Limb (tissue), 2 donors: ENCODE measurements at regions not wholly inside any gene's neighbourhood (a gene's known extent, or its start where the extent isn't known, plus 50 kb on each side); places are given as distances from the start of the nearest gene placed in this dataset.
"Not testable (repeated sequence)": the region's sequence is repeated elsewhere in the genome, so short reads cannot be mapped to it uniquely, and the experiment has no call there.

Experiments used
- DNase-seq, 2 donors: peaks; one replicate each; pipeline ENCODE4 v3.0.0-alpha.2; 2016; ENCODE audit errors: extremely low spot score in 2 of 2

DNA sequence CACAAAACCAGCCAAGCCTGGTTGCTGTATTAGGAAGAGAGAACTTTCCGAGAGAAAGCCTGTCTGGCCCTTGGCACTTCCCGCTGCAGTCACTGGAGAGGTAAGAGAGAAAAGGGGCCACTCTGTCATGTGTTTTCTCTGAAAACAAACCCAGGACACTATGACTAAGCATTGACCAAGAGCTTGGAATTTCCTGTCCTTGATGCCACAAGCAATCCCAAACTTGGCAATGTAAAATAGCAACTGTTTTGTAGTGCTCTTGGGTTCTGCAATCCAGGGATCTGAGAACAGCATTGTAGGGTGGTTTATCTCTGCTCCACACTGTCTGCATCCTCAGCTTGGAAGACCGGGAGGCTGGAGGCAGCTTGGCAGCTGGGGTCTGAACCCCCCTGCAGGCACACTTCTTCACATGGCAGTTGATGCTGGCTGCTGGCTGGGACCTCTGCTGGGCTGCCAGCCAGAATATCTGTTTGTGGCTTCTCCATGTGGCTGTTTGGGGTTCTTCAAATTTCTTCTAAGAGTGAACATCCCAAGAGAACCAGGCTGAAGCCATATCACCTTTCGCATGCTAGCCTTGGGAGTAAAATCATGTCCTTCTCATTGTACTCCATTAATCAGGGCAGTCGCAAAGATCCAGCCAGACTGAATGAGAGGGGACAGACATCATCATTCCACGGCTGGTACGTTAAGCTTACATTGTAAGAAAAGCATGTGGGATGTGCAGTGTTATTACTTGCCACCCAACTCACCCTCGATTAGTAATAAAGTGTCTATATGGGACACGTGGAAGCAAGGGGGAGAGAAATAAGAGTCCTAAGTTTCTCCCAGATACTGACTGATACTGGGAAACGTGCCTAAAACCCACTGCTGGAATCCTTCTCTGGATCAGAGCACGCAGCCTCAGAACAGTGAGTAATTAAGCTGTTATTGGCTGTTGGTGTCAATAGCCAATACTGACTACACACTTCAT lies 537.4 kb upstream of the B3GAT1 start:
- DNase-seq: no peak

DNA sequence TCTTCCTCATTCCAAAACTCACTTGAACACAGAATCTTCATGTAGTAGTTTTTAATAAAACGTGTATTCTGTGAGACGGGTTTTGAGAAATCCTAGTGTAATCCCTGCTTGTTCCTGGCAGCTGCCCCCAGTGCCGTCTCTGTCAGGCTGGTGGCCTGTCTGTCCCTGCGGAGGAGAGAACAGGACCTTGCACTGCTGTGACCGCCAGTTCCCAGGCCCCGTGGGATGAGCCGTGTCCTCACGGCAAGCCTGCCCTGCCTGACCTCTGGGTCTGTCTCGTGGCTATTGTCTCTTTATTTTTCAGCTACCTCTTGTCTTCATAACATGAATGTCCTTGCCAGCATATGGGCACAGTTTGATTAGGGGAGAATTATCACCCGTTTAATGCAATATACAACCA lies 535.5 kb upstream of the B3GAT1 start:
- no peak for DNase-seq

DNA sequence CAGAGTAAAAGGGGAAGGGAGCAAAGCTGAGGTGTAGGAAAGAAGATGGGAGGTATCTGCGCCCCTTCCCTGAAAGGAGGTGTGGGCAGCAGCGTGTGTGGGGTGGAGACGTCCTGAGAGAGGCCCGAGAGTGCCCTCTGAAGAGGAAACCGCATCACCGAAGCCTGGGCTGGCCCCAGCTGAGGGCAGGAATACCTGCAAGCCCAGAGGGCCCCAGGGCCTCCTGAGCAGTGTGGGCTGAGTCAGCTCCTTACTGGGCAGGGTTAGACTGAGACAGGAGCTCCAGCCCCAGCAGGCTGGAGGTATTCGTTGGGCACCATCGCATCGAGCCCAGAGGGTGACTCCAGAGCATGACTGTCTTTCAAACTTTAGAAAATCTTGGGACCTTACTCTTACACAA lies 534.0 kb upstream of the B3GAT1 start:
- DNase-seq: no peak

DNA sequence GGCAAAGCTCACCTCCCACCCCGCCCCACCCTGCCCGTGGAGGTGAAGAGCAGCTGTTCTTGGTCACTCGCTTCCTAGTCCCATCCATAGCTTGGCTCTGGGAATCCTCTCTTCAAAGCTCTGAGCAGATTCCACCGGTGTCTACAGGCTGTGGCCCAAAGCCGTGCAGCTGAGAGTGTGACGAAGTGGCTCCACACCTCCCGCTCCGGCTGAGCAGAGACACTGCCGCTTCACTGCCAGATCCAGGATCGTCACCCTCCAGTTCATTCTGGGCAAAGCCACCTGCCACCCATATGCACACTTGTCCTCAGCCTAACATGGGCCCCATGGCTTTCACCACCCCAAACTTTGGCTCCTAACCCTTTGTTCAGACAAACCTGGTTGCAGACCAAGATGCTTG lies 532.9 kb upstream of the B3GAT1 start:
- no peak for DNase-seq

DNA sequence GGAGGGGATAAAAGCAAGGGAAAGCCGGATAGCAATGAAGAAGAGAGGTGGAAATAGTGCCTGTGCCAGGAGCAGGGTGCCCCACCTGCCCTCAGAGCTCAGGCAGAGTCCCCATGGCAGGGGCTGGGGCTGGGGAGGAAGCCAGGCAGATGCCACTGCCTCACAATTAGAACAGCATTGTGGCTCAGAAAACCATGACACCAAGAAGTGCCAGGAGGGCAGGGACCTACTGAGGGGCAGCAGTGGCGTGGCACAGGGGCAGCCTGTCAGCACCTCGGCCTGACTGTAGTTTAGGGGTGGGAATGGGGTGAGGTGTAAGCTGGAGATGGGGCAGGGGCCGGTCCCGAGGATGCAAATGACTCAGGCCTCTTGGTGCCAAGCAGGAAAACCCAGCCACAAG lies 532.1 kb upstream of the B3GAT1 start:
- no peak for DNase-seq

DNA sequence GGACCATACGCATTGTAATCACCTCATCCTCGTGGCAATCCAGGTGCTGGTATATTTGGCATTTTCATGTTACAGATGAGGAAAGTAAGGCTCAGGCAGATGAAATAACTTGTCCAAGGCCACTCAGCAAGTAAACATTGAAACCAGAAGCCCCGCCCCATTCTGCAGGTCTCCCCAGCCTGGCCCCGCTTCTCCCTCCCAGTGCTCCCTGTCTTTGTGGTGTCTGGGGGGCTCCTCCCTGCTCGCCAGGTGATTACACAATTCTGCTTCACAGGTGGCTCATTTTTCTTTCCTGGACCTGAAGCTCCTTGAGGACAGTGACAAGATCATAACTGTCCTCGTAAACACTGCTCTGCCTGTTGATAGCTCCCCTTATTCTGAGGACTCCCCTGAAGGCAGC lies 531.5 kb upstream of the B3GAT1 start:
- no peak for DNase-seq

DNA sequence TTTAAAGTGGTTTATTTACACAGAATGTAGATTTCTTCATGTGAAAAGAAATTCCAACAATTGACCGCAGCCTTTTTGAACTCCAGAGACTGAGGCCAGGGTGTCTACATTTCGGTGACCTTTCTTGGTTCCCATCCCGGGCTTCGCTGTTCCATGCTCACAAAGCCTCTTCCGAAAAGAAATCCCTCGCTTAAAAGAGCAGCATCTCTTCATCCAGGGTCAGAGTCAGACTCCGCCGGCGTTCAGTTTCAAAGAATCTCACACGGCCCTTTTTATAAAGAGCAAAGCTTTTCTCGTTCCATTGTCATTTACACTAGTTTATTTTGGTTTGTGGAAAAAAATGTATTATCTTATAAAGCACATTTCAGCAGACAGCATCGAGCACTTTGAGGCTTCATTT lies 530.6 kb upstream of the B3GAT1 start:
- no peak for DNase-seq

DNA sequence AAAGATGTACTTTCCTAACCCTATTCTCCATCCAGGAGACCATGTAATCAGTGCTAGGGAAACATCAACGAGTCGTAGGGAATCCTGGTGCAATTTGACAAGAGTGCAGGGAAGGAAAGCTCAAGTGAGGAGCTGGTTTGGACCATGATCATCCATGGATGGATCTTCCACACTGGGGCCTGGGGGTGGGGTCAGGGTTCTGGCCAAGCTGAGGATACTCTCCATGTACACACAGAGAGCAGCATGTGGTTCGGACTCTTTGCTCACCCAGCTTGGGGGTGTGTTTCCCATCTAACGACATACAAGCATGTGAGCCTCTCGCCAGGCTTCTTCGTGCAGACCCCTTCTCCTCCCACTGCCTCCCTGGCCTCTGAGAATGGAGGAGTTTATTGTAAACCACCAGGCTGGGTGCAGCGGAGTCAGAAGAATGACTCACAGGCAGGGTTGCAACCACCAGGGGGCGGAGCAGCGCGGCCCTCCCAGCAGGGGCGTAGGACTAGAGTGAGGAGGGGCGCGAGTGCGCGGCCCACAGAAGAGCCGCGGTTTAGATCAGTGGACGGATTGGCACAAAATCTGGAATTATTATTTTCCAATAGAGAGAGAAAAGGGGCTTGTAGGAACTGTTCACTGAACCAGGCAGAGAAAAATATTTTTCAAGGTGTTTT lies 530.0 kb upstream of the B3GAT1 start:
- DNase-seq: peak in 1 of 2 donors; percentile 62

DNA sequence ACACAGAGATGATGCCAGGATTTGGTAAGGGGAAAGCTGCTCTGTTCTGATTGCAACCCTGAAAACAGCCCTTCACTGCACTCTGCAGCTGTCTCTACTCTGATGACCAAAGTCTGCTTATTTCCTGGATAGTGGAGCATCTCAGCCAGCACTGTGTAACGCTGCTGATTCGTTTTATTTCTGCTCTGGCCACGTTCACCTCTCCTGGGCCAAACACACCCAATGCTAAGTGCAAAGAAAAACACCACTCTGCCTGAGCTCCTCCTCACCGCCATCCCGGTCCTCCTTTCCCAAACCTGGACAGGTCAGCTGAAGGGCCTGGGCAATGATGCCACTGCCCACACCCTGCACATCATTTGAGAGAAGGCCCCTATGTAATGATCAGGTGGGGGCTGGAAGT lies 529.3 kb upstream of the B3GAT1 start:
- no peak for DNase-seq

DNA sequence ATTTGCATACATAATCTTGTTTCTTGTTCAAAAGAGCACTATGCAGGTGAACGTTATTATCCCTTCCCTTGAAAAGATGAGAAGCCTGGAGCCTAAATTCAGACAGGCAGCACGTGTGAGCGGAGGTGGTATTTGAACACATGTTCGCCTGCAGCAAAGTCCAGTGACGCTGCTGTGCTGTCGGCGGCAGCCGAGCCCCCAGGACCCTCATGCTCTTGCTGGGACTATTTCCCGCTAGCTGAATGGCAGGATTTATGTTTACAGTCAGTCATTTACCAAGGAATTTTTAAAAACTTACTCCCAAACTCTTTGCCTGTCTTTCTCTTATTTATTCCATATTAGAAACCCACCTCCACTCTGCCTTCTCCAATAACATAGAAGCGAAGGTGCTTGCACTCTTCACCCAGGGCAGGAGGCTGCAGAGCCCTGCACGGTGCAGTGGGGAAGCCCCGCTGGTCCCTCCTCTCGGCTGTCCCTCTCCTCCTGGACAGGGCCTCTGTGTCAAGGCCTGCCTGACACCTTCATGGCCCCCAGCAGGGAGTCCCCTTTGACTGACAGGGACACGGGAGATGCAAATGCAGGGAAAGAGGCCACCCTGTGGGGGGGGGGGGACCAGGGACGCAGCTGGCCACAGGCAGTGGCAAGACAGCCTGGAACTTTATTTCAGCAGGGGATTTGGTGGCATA lies 528.5 kb upstream of the B3GAT1 start:
- no peak for DNase-seq

DNA sequence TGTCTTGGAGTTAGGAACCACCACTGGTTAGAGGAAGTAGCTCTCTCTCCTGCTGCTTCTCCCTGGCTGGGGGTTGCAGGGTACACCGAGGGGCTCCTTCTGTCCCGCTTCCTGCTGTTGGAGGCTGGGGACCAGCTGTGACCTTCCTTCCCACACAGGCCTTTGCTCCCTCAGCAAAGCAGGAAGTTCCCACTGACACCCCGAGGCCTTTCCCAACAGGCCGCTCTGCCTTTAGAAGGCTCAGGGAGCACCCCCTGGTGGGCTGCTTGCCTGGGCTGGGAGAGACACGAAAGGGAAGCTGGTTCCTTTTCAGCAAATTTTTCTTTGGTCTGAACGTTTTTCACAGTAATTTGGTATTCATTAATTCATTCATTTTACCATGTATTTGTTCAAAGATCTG lies 527.9 kb upstream of the B3GAT1 start:
- DNase-seq: no peak

DNA sequence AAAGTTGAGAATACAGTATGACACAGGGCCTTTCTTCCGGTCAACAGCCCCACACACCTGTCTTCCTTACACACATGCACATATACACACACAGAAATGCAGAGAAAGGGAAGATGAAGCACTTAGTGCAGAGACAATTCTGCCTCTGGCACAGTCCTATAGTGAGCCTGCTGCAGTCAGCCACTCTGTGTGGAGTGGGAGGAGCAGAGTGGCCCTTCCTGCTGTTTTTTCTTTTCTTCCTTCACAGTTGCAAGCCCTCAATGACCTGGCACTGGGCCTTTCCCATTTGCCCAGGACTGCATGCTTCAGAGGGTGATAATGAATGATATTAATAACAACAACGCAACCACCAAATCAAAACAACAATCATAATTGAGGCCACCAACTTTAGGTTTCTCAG lies 527.0 kb upstream of the B3GAT1 start:
- DNase-seq: no peak

DNA sequence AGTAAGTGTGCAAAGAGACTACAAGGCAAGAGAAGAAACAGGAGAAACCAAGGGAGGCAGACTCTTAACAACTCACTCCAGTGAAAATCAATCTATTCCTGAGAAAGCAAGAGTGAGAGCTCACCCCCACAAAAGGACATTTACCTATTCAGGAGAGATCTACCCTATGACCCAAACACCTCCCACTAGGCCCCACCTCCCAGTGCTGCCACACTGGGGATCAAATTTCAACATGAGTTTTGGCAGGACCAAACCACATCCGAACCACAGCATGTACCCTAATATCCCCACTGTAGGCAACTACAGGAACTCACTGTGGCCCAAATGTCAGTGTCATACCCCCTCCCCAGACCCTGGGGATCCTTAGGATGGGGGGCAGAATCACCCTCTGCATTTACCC lies 526.2 kb upstream of the B3GAT1 start:
- no peak for DNase-seq

DNA sequence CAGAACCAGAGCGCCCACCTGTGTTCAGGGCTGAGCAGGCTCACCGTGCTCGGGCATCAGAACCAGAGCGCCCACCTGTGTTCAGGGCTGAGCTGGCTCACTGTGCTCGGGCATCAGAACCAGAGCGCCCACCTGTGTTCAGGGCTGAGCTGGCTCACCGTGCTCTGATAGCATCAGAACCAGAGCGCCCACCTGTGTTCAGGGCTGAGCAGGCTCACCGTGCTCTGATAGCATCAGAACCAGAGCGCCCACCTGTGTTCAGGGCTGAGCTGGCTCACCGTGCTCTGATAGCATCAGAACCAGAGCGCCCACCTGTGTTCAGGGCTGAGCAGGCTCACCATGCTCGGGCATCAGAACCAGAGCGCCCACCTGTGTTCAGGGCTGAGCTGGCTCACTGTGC lies 525.2 kb upstream of the B3GAT1 start:
- DNase-seq: not testable (repeated sequence)

DNA sequence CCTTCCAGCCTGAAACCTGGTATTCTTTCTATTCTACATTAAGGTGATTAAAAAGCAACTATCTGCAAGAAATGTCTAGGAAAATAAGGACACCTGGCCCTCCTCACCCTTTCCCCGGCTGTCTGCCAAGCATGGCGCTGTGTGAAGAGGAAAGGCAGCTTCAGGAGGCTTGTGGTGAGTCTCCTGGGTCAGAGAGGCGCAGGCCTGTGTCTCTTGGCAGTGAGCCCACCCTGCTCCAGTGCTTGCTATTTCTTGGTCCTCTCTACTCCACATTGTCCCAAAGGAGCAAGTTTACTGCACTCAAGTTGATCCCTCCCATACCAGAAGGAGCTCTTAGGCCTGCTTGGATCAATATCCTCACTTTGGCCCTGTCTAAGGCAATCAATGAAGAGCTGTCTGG lies 520.7 kb upstream of the B3GAT1 start:
- no peak for DNase-seq

DNA sequence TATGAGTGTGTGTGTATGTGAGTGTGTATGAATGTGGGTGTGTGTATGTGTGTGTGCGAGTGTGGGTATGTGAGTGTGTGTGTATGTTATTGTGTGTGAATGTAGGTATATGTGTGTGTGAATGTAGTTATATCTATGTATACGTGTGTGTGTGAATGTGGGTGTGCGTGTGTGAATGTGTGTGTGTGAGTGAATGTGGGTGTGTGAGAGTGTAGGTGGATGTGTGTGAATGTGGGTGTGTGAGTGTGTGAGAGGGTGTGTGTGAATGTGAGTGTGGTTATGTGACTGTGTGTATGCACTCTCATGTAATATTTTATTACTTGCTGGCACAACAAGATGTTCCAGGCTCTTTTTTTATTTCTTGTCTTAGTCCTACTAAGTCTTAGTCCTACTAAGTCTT lies 513.4 kb upstream of the B3GAT1 start:
- no peak for DNase-seq

DNA sequence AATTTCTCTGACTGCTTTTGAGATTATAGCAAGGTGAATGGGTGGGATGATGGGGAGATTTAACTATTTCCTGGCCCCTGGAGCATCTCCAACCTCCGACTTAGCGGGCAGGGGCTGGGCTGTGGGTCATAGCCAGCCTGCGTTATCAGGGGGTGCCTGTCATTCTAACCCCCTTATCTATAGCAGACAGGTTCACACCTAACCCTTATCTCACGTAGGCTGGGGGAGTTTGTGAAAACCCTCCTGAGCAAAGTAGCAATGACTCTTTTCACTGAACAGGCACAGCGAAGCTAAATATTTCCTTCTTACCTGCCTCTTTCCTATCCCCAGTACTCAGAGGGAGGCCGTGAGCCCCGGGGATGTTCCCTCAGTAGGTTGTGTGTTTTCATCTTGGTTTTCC lies 511.4 kb upstream of the B3GAT1 start:
- DNase-seq: no peak

DNA sequence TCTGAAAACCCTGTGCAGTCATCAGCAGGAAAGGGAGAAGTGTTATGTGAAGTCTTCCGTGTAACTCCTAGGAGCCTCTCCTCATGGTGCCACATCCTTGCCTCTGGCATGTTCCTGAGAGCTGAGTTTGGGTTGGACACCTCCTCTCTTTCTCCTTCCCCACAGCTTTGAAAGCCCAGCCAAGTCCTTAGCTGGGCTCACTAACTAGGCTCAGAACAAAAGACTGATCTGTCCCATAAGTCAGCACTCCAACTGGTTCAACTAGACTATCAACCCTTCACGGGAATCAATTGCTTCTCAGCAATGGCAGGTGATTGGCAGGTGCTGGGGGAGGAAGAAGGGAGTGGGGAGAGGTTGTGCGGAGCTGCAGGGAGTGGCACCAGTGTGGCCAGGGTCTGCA lies 509.9 kb upstream of the B3GAT1 start:
- DNase-seq: no peak

DNA sequence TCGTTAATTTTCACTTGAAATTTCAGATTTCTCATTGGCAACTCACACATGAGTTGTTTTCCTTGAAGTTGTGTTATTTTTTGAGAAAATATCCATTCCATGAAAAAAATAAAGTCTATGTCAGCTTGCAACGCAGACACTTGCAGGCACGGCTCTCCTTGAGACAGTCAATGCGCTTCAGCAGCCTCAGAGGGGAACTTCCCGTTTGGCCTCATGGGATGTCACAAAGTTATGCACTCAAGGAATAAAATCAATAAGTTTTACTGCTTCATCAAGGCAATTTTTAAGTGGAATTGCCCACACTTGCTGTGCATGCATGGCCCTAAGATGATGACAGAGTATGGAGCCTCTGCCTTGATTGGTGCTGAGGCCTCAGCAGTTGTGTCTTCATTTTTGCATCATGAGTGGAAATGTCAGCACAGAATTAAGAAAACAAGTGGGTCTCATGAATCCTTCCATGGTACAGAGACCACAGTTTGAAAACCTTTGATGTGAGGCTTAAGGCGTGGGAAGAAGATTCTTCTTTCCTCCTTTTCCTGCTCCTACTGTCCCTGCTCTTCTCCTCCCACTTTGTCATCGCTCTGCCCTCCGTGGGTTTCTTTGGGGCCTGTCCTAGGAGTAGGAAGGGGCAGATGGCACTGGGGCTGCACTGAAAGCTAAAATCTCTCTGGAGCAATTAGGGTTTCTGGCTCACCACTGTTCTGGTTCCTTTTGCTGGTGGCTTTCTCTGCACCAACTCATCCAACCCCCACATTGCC lies 509.0 kb upstream of the B3GAT1 start:
- DNase-seq: no peak

DNA sequence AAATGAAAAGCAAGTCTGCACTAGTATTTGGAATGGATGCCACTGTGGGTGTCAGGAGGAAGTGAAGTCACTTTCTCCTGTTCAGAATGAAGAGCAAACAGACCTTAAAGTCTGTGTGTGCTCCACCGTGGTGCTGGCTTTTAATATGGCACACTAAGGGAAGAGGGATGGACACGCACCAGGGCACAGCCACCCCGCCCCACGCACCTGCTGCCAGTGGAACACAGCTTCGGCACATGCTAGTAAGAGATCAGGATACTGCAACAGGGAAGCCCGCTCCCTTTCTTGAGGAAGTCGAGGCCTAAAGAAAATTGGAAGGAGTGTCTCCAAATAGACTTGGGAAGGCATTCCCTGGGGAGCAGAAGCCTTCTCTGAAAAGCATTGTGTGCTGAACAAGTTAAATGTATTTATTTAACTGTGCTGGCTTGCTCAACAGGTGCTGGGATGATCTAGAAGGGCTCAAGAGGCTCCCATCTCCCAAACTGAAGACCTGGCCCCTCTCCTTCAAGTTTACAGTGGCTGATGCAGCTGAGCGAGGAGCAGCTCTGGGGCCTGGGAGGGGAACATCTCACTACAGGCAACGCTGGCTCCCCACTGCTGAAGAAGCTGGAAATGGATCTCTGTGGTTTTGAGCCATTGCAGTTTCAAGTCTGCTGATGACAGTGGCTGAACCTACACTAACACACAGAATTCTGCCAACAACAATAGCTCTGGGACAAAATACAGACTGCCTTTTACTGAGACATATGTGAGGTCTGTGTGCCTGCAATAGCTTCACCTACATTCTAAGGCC lies 504.6 kb upstream of the B3GAT1 start:
- DNase-seq: no peak

DNA sequence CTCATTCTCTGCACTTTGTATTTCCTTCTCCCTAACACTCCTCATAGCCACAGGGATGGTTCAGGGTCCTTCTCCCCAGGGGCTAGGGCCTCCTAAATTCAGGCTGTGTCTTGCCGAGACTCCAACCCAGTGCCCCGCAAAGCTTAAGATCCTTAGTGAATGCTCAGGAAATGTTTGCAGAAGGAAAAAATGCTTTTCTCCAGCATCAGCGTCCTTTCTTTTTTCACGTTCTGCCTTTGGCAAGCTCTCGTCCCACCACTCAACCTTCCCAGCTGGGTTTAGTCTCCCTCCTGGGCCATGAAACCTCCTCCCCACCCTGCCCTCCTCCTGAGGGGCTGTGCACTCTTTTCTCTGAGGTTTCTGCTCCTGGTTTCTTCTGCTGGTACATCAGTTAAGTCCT lies 503.8 kb upstream of the B3GAT1 start:
- no peak for DNase-seq
